K562 (cell line): ENCODE measurements at regions not wholly inside any gene's neighbourhood (a gene's known extent, or its start where the extent isn't known, plus 50 kb on each side); places are given as distances from the start of the nearest gene placed in this dataset.

Source experiments
- ATAC-seq: fragments of 200-7000 bp; cut with Tn5 transposase; 3 replicates; pipeline ENCODE4 v1.9.1; 2020; ENCODE audit warnings: moderate library complexity
- BruUV-seq: library from RNA; stranded (reverse); fragments of 400-500 nt; replicated peaks from 2 replicates; lab custom pipeline; 2021; lab: Mats Ljungman, UMichigan
- CTCF ChIA-PET: fragments of 300-600 bp; formaldehyde crosslinking; extraction: SDS; loops from one replicate; lab custom pipeline; 2021; ENCODE audit warnings: low intra/inter-chr PET ratio; lab: Yijun Ruan, JAX
- POLR2A ChIA-PET: fragments of 300-600, 350-650 bp; sonication (Branson Sonifier 250); formaldehyde crosslinking; extraction: SDS; loops from one replicate; lab custom pipeline; 2021; ENCODE audit warnings: antibody characterized with exemption, inconsistent platforms; lab: Yijun Ruan, JAX
- DNase-seq, 4 experiments: peaks; one replicate each; pipeline versions ENCODE4 v3.0.0 to v3.0.0-alpha.2; 2011 to 2018; ENCODE audit warnings: low spot score in 3 of 4, mixed read lengths in 3 of 4; ENCODE audit errors: extremely low read depth in 1 of 4
- FAIRE-seq: peaks from 2 replicates; lab custom pipeline; 2011; peaks lifted over from hg19 to GRCh38; lab: Jason Lieb, UNC
- H2AFZ ChIP-seq: 2 replicates; pipeline ENCODE4 v1.6.0; 2011; ENCODE audit warnings: low read depth, low read length, control low read depth, inconsistent platforms
- H3K27ac ChIP-seq: fragments of 200-600 bp; 3 replicates; pipeline ENCODE4 v1.8.0; 2011; ENCODE audit warnings: low read depth, mild to moderate bottlenecking, control low read depth, inconsistent platforms, low read length, moderate library complexity, mixed read lengths; ENCODE audit errors: extremely low read depth
- H3K27me3 ChIP-seq, 2 experiments: fragments of 300-600 bp in 1 of 2; 2 replicates in 1 of 2; 3 replicates in 1 of 2; pipeline versions ENCODE4 v1.6.0 to v1.8.0; 2011; ENCODE audit warnings: inconsistent platforms in 2 of 2, low read length in 2 of 2, mild to moderate bottlenecking in 1 of 2, mixed read lengths in 1 of 2, moderate library complexity in 1 of 2; ENCODE audit not compliant: control insufficient read depth in 2 of 2, insufficient read depth in 2 of 2
- H3K36me3 ChIP-seq: fragments of 300-600 bp; 3 replicates; pipeline ENCODE4 v1.8.0; 2011; ENCODE audit warnings: mild to moderate bottlenecking, low read length, inconsistent platforms; ENCODE audit not compliant: control insufficient read depth, insufficient read depth
- H3K4me1 ChIP-seq, 2 experiments: fragments of 200-600 bp in 1 of 2; replicated peaks in 1 of 2; 2 replicates in 1 of 2; 3 replicates in 1 of 2; pipeline versions ENCODE4 v1.5.1 to v1.8.0; 2011; ENCODE audit warnings: inconsistent platforms in 2 of 2, low read length in 2 of 2, mild to moderate bottlenecking in 1 of 2, mixed read lengths in 1 of 2, moderate library complexity in 1 of 2; ENCODE audit not compliant: control insufficient read depth in 2 of 2, insufficient read depth in 2 of 2
- H3K4me2 ChIP-seq: 2 replicates; pipeline ENCODE4 v1.6.1; 2011; ENCODE audit warnings: low read length, control low read depth, inconsistent platforms, mixed read lengths; ENCODE audit not compliant: insufficient read depth
- H3K4me3 ChIP-seq: fragments of 200-600 bp; sonication (generic), shearing (Covaris generic); 2 replicates; pipeline ENCODE4 v1.5.1; 2016; ENCODE audit warnings: control low read depth, inconsistent platforms
- H3K79me2 ChIP-seq: fragments of 200-600 bp; 3 replicates; pipeline ENCODE4 v1.8.0; 2011; ENCODE audit warnings: low read length, inconsistent platforms; ENCODE audit not compliant: control insufficient read depth, insufficient read depth
- H3K9ac ChIP-seq, 2 experiments: 2 replicates each; pipeline versions ENCODE4 v1.6.0 to v1.6.1; 2011; ENCODE audit warnings: low read depth in 2 of 2, low read length in 2 of 2, control low read depth in 1 of 2, inconsistent platforms in 1 of 2, mild to moderate bottlenecking in 1 of 2, mixed read lengths in 1 of 2; ENCODE audit not compliant: insufficient read depth in 1 of 2
- H3K9me1 ChIP-seq: one replicate; pipeline ENCODE4 v1.6.0; 2011; ENCODE audit warnings: inconsistent platforms, mild to moderate bottlenecking, low read length, moderate library complexity; ENCODE audit not compliant: control insufficient read depth, insufficient read depth
- H3K9me3 ChIP-seq: replicated peaks from 2 replicates; pipeline ENCODE4 v1.5.1; 2011; ENCODE audit warnings: low read depth, low read length, inconsistent platforms; ENCODE audit not compliant: control insufficient read depth, insufficient read depth
- H4K20me1 ChIP-seq: replicated peaks from 2 replicates; pipeline ENCODE4 v1.6.1; 2011; ENCODE audit warnings: low read length, inconsistent platforms, mixed read lengths; ENCODE audit not compliant: control insufficient read depth, insufficient read depth
- CBX3 ChIP-seq, 2 experiments: IDR thresholded peaks; 1 replicate in 1 of 2; 2 replicates in 1 of 2; pipeline ENCODE4 v1.6.1; 2012; ENCODE audit warnings: inconsistent platforms in 2 of 2, low read length in 2 of 2, borderline replicate concordance in 1 of 2, control low read depth in 1 of 2
- CGGBP1 ChIP-seq: fragments of 250-450 bp; sonication (Bioruptor Pico); IDR thresholded peaks from 2 replicates; pipeline ENCODE4 v1.9.0; 2021; ENCODE audit warnings: mild to moderate bottlenecking
- CTCFL ChIP-seq: IDR thresholded peaks from 2 replicates; pipeline ENCODE4 v1.6.1; 2011; ENCODE audit warnings: borderline replicate concordance, low read depth, mild to moderate bottlenecking, moderate library complexity, low read length; ENCODE audit not compliant: insufficient read depth, poor library complexity, severe bottlenecking
- DACH1 ChIP-seq: fragments of 450-650 bp; IDR thresholded peaks from 2 replicates; pipeline ENCODE4 v1.6.1; 2018; ENCODE audit not compliant: partially characterized antibody
- HMG20A ChIP-seq: fragments of 450-650 bp; formaldehyde crosslinking; conservative IDR thresholded peaks from 2 replicates; pipeline ENCODE4 v1.4.0; 2020; ENCODE audit warnings: mild to moderate bottlenecking, mixed read lengths
- KHSRP ChIP-seq: fragments of 450-650 bp; IDR thresholded peaks from 2 replicates; pipeline ENCODE4 v1.6.1; 2017
- NFIX ChIP-seq: fragments of 250-450 bp; sonication (Bioruptor Pico); IDR thresholded peaks from 2 replicates; pipeline ENCODE4 v1.4.0; 2020; ENCODE audit warnings: low read depth, mild to moderate bottlenecking, moderate library complexity
- NONO ChIP-seq, 2 experiments: fragments of 200-400 bp in 1 of 2; fragments of 450-650 bp in 1 of 2; formaldehyde crosslinking in 1 of 2; IDR thresholded peaks; 2 replicates each; pipeline ENCODE4 v1.6.1; 2017; ENCODE audit warnings: low read depth in 2 of 2, mild to moderate bottlenecking in 2 of 2, moderate library complexity in 2 of 2, low read length in 1 of 2
- SUPT5H ChIP-seq: fragments of 450-650 bp; IDR thresholded peaks from 2 replicates; pipeline ENCODE4 v1.6.1; 2016
- XRCC4 ChIP-seq: IDR thresholded peaks from one replicate; pipeline ENCODE4 v1.6.1; 2011; ENCODE audit not compliant: insufficient read depth, insufficient read length; ENCODE audit errors: extremely low read depth
- ZFP30 ChIP-seq: fragments of 250-450 bp; sonication (Bioruptor Pico); IDR thresholded peaks from 2 replicates; pipeline ENCODE4 v1.8.0; 2022; ENCODE audit warnings: moderate library complexity, mild to moderate bottlenecking, inconsistent platforms, borderline replicate concordance
- ZNF41 ChIP-seq: fragments of 250-450 bp; sonication (Bioruptor Pico); conservative IDR thresholded peaks from 2 replicates; pipeline ENCODE4 v1.4.0; 2020; ENCODE audit warnings: mild to moderate bottlenecking
- ZNF518B ChIP-seq: fragments of 250-450 bp; sonication (Bioruptor Pico); IDR thresholded peaks from 2 replicates; pipeline ENCODE4 v1.5.0; 2021; ENCODE audit warnings: mild to moderate bottlenecking, moderate library complexity
- ZNF639 ChIP-seq, 2 experiments: fragments of 200-800 bp in 1 of 2; sonication (Bioruptor generic) in 1 of 2; sonication (generic) in 1 of 2; formaldehyde crosslinking in 1 of 2; IDR thresholded peaks in 1 of 2; conservative IDR thresholded peaks in 1 of 2; 2 replicates each; pipeline versions ENCODE4 v1.5.0 to v1.6.1; 2016 to 2020; ENCODE audit warnings: missing compliant biosample characterization in 1 of 2, missing genetic modification characterization in 1 of 2, missing genetic modification reagents in 1 of 2
- WGBS: fragments of 100-300 bp; shearing (Covaris generic); methylation state at CpG from one replicate; pipeline ENCODE4 v1.1.6; 2016; ENCODE audit warnings: low coverage, mixed read lengths; ENCODE audit not compliant: insufficient coverage; ENCODE audit errors: missing lambda C conversion rate; 5-methylcytosine and 5-hydroxymethylcytosine counted together
- in situ Hi-C: fragments of 300-500 bp; cut with MboI; formaldehyde crosslinking; loops from 4 replicates; pipeline ENCODE4 v1.15.0; 2018; ENCODE audit warnings: inconsistent platforms, mixed read lengths
- intact Hi-C: fragments of 100-400 bp; cut with micrococcal nuclease; formaldehyde crosslinking; loops from 2 replicates; pipeline ENCODE4 v1.14.2; 2022

- Histone ChIP-seq H3K4me3 (no peak overlapping the region), H3K27ac (no peak overlapping the region)
- intact Hi-C loops = no loop called here
- POLR2A ChIA-PET = no interaction called here
- in situ Hi-C loops = no loop called here
- ATAC-seq = no peak
- TF ChIP-seq CGGBP1 = no peak
- TF ChIP-seq XRCC4 = no peak
- TF ChIP-seq HMG20A (CRISPR knock-in tag) = no peak
- TF ChIP-seq ZNF518B (CRISPR knock-in tag) = no peak
- TF ChIP-seq ZFP30 (CRISPR knock-in tag) = no peak
- TF ChIP-seq DACH1 = no peak
- no peak for TF ChIP-seq KHSRP
- TF ChIP-seq CTCFL = no peak
- no peak for TF ChIP-seq NFIX (CRISPR knock-in tag)
- TF ChIP-seq NONO (IDR thresholded peaks at IDR 0.05; ENCODE audit: low read depth in 2 of 2, low read length in 1 of 2) = no peak
- no peak for TF ChIP-seq ZNF639 (CRISPR knock-in tag; conservative IDR thresholded peaks at IDR 0.05 in 1 of 2, IDR thresholded peaks at IDR 0.05 in 1 of 2)
- TF ChIP-seq SUPT5H = no peak
- TF ChIP-seq CBX3 (IDR thresholded peaks at IDR 0.05; ENCODE audit: borderline replicate concordance in 1 of 2, low read length in 2 of 2) = no peak
- no peak for TF ChIP-seq ZNF41 (CRISPR knock-in tag)
- TF ChIP-seq, all 486 proteins: peak for 0
- DNase-seq (no peak), FAIRE-seq (no peak)
- Histone ChIP-seq H4K20me1 (no peaks in the 10 kb centered on the region), H3K79me2 (no peaks in the 10 kb centered on the region), H3K27me3 (no peaks in the 10 kb centered on the region), H3K9ac (no peak overlapping the region), H3K9me3 (no peaks in the 10 kb centered on the region; the same call in 1 of the 2 replicates), H3K36me3 (no peaks in the 10 kb centered on the region), H3K9me1 (no peaks in the 10 kb centered on the region), H3K4me1 (no peaks in the 10 kb centered on the region), H3K4me2 (no peak overlapping the region), H2AFZ (no peak overlapping the region)
- CTCF ChIA-PET = no interaction called here
- no TSS peak for BruUV-seq
- 0% methylated on average over 1 of the region's 1 CpG for WGBS
Measured at GRCh38 chr1:81708250-81708649, 92.5 kb upstream of the ADGRL2 start.
